ENCODE measurements at regions not wholly inside any gene's neighbourhood (a gene's known extent, or its start where the extent isn't known, plus 50 kb on each side); places are given as distances from the start of the nearest gene placed in this dataset.

GRCh38 chr10:4138146-4138721 lies 353.2 kb upstream of the KLF6 start (continued):
- TF ChIP-seq HOMEZ (CRISPR knock-in tag; IDR thresholded peaks at IDR 0.05) (no peak), POLR2AphosphoS2 (IDR thresholded peaks at IDR 0.05; ENCODE audit: low read length) (no peak), RERE (CRISPR knock-in tag; IDR thresholded peaks at IDR 0.05; ENCODE audit: borderline replicate concordance) (no peak), ATF2 (CRISPR knock-in tag; IDR thresholded peaks at IDR 0.05) (no peak), GATAD2B (IDR thresholded peaks at IDR 0.05; ENCODE audit: borderline replicate concordance) (no peak), CHD7 (IDR thresholded peaks at IDR 0.05; ENCODE audit: low read depth, low read length) (no peak)

Data from K562 (cell line).